ENCODE measurements at regions not wholly inside any gene's neighbourhood (a gene's known extent, or its start where the extent isn't known, plus 50 kb on each side); places are given as distances from the start of the nearest gene placed in this dataset.

GRCh38 chr5:6003040-6003825 lies 375.1 kb downstream of the MED10 start:
- Histone ChIP-seq H3K27me3 (ENCODE audit: low read depth) (no peaks in the 10 kb centered on the region), H3K36me3 (no peaks in the 10 kb centered on the region), H3K27ac (no peak overlapping the region), H3K4me1 (no peaks in the 10 kb centered on the region), H3K9me3 (no peaks in the 10 kb centered on the region), H3K4me3 (no peak overlapping the region)
- TF ChIP-seq, protein P1, sequence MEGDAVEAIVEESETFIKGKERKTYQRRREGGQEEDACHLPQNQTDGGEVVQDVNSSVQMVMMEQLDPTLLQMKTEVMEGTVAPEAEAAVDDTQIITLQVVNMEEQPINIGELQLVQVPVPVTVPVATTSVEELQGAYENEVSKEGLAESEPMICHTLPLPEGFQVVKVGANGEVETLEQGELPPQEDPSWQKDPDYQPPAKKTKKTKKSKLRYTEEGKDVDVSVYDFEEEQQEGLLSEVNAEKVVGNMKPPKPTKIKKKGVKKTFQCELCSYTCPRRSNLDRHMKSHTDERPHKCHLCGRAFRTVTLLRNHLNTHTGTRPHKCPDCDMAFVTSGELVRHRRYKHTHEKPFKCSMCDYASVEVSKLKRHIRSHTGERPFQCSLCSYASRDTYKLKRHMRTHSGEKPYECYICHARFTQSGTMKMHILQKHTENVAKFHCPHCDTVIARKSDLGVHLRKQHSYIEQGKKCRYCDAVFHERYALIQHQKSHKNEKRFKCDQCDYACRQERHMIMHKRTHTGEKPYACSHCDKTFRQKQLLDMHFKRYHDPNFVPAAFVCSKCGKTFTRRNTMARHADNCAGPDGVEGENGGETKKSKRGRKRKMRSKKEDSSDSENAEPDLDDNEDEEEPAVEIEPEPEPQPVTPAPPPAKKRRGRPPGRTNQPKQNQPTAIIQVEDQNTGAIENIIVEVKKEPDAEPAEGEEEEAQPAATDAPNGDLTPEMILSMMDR (IDR thresholded peaks at IDR 0.05), result no peak
- intact Hi-C loops (cut with DNase I), result no loop called here
- DNase-seq, result no peak
- no peak for ATAC-seq

DNA sequence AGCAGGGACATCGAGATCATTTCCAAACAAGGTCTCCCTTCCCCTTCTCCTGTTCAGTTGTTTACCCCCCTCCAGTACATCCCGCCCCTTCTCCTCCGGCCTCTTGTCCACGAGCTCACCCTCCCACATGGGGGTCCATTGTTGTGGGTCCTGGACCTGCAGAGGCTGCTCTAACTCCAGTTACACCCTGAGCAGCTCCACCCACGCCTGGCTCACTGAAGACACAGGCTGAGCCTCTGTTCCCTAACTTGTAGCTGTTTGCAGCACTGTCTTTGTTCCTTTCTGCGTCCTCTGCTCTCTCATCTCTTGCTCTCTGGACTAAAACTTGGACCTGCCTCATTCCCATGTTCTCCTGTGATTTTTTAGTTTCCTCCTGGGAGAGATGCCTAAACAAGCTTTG lies 377.5 kb downstream of the MED10 start:
- no peak for DNase-seq
- TF ChIP-seq, protein P1 (IDR thresholded peaks at IDR 0.05), result no peak
- no peak overlapping the region for H3K27ac ChIP-seq
- H3K9me3 ChIP-seq, result peaks cover 5% of the 10 kb centered on the region
- no peak overlapping the region for H3K4me3 ChIP-seq
- H3K27me3 ChIP-seq (ENCODE audit: low read depth), result no peaks in the 10 kb centered on the region
- intact Hi-C loops (cut with DNase I), result no loop called here
- ATAC-seq, result peak in 1 of 2 donors; percentile 29
- H3K36me3 ChIP-seq, result no peaks in the 10 kb centered on the region
- H3K4me1 ChIP-seq, result no peaks in the 10 kb centered on the region

- no peak overlapping the region for H3K27ac ChIP-seq
- intact Hi-C loops (cut with DNase I), result no loop called here
- ATAC-seq, result no peak
- no peaks in the 10 kb centered on the region for H3K36me3 ChIP-seq
- no peak for DNase-seq
- TF ChIP-seq, protein P1 (IDR thresholded peaks at IDR 0.05), result no peak
- no peak overlapping the region for H3K4me3 ChIP-seq
- no peaks in the 10 kb centered on the region for H3K27me3 ChIP-seq (ENCODE audit: low read depth)
- peaks cover 24% of the 10 kb centered on the region for H3K9me3 ChIP-seq
- H3K4me1 ChIP-seq, result no peaks in the 10 kb centered on the region
These were observed 382.5 kb downstream of the MED10 start for GRCh38 chr5:5995819-5996218.

- ATAC-seq, result no peak
- TF ChIP-seq, protein P1 (IDR thresholded peaks at IDR 0.05), result no peak
These were observed 391.7 kb downstream of the MED10 start for GRCh38 chr5:5986492-5987178.

DNA sequence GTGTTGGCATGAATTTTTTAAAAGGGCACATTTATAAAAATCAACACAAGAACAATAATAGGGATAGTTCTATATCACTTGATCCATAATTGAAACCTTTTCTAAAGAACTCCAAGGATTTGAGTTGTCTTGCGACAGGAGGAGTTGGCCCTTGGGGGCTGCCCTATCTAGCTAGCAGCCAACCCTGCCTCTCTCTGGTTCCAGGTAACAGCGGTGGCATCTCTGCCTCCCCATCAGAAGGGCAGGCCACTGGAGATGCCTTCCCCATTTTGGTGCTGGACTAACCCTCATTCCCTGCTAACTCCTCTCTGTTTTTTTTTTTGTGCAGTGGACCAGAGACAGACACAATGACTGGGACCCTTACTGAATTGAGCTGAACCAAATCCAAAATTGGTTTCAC lies 393.0 kb downstream of the MED10 start:
- H3K27me3 ChIP-seq (ENCODE audit: low read depth), result no peaks in the 10 kb centered on the region
- TF ChIP-seq, protein P1 (IDR thresholded peaks at IDR 0.05), result no peak
- no peak overlapping the region for H3K4me3 ChIP-seq
- intact Hi-C loops (cut with DNase I), result no loop called here
- ATAC-seq (no peak), DNase-seq (no peak)
- no peaks in the 10 kb centered on the region for H3K36me3 ChIP-seq
- H3K27ac ChIP-seq, result no peak overlapping the region
- H3K9me3 ChIP-seq, result no peaks in the 10 kb centered on the region
- no peaks in the 10 kb centered on the region for H3K4me1 ChIP-seq

More at GRCh38 chr5:5986492-5987178, 391.7 kb downstream of the MED10 start:
- DNase-seq, result no peak
- no peaks in the 10 kb centered on the region for H3K4me1 ChIP-seq
- H3K36me3 ChIP-seq, result no peaks in the 10 kb centered on the region
- H3K9me3 ChIP-seq, result no peaks in the 10 kb centered on the region
- H3K27ac ChIP-seq, result no peak overlapping the region
- H3K4me3 ChIP-seq, result no peak overlapping the region
- H3K27me3 ChIP-seq (ENCODE audit: low read depth), result no peaks in the 10 kb centered on the region
- intact Hi-C loops (cut with DNase I), result no loop called here

Measured in lower lobe of right lung (tissue), 2 donors.